ENCODE measurements at regions not wholly inside any gene's neighbourhood (a gene's known extent, or its start where the extent isn't known, plus 50 kb on each side); places are given as distances from the start of the nearest gene placed in this dataset.

GRCh38 chr9:25918761-25919160, 240.5 kb upstream of the TUSC1 start:
- H3K27me3 ChIP-seq: no peaks in the 10 kb centered on the region
- no peak overlapping the region for H3K4me3 ChIP-seq
- H3K36me3 ChIP-seq: no peaks in the 10 kb centered on the region
- no peak overlapping the region for H3K27ac ChIP-seq
- H3K4me1 ChIP-seq: no peaks in the 10 kb centered on the region
- DNase-seq: no peak
- intact Hi-C loops (cut with DNase I): no loop called here
- no peak for TF ChIP-seq POLR2A (IDR thresholded peaks at IDR 0.05)
- no peak for TF ChIP-seq CTCF (IDR thresholded peaks at IDR 0.05)
- 60 to 62% methylated on average over 2 of the region's 2 CpGs for WGBS, 2 donors
- no peaks in the 10 kb centered on the region for H3K9me3 ChIP-seq

- H3K27me3 ChIP-seq: no peaks in the 10 kb centered on the region
- TF ChIP-seq CTCF (IDR thresholded peaks at IDR 0.05): no peak
- no peak for TF ChIP-seq POLR2A (IDR thresholded peaks at IDR 0.05)
- no peaks in the 10 kb centered on the region for H3K36me3 ChIP-seq
- no peaks in the 10 kb centered on the region for H3K4me1 ChIP-seq
- no peak overlapping the region for H3K27ac ChIP-seq
- DNase-seq: no peak
- intact Hi-C loops (cut with DNase I): no loop called here
- no peaks in the 10 kb centered on the region for H3K9me3 ChIP-seq
- H3K4me3 ChIP-seq: no peak overlapping the region
Observed at GRCh38 chr9:25917731-25918362, 239.6 kb upstream of the TUSC1 start.

GRCh38 chr9:25913806-25914205, 235.6 kb upstream of the TUSC1 start:
- intact Hi-C loops (cut with DNase I): no loop called here
- no peaks in the 10 kb centered on the region for H3K4me1 ChIP-seq
- 69 to 72% methylated on average over 4 of the region's 4 CpGs for WGBS, 2 donors
- no peaks in the 10 kb centered on the region for H3K9me3 ChIP-seq
- H3K4me3 ChIP-seq: no peak overlapping the region
- H3K36me3 ChIP-seq: no peaks in the 10 kb centered on the region
- DNase-seq: no peak
- no peaks in the 10 kb centered on the region for H3K27me3 ChIP-seq
- H3K27ac ChIP-seq: no peak overlapping the region
- TF ChIP-seq POLR2A (IDR thresholded peaks at IDR 0.05): no peak
- TF ChIP-seq CTCF (IDR thresholded peaks at IDR 0.05): no peak

GRCh38 chr9:25904701-25905100, 226.5 kb upstream of the TUSC1 start:
- no peaks in the 10 kb centered on the region for H3K9me3 ChIP-seq
- WGBS, 2 donors: 33 to 67% methylated on average over 1 of the region's 1 CpG
- no peaks in the 10 kb centered on the region for H3K4me1 ChIP-seq
- H3K27me3 ChIP-seq: no peaks in the 10 kb centered on the region
- DNase-seq: no peak
- H3K4me3 ChIP-seq: no peak overlapping the region
- no peak overlapping the region for H3K27ac ChIP-seq
- intact Hi-C loops (cut with DNase I): no loop called here
- H3K36me3 ChIP-seq: no peaks in the 10 kb centered on the region
- TF ChIP-seq POLR2A (IDR thresholded peaks at IDR 0.05) (no peak), CTCF (IDR thresholded peaks at IDR 0.05) (no peak)

- peaks cover 0 to 17% (median 0%) of the 10 kb centered on the region in 3 donors for H3K9me3 ChIP-seq
- intact Hi-C loops (cut with DNase I): no loop called here
- no peak overlapping the region for H3K4me3 ChIP-seq
- H3K27ac ChIP-seq: no peak overlapping the region
- no peaks in the 10 kb centered on the region for H3K4me1 ChIP-seq
- no peak for DNase-seq
- no peak for TF ChIP-seq CTCF (IDR thresholded peaks at IDR 0.05)
- no peak for TF ChIP-seq POLR2A (IDR thresholded peaks at IDR 0.05)
- H3K36me3 ChIP-seq: no peaks in the 10 kb centered on the region
- 53 to 73% methylated on average over 3 of the region's 3 CpGs for WGBS, 2 donors
- no peaks in the 10 kb centered on the region for H3K27me3 ChIP-seq
Observed at GRCh38 chr9:25891527-25891926, 213.3 kb upstream of the TUSC1 start.
